ENCODE measurements at regions not wholly inside any gene's neighbourhood (a gene's known extent, or its start where the extent isn't known, plus 50 kb on each side); places are given as distances from the start of the nearest gene placed in this dataset.

GRCh38 chr6:9576521-9576920 is 838.4 kb downstream of the TFAP2A start:
- intact Hi-C loops (cut with micrococcal nuclease) = no loop called here
- no peaks in the 10 kb centered on the region for H3K27me3 ChIP-seq (ENCODE audit: insufficient read depth, low read length)
- no peaks in the 10 kb centered on the region for H3K9me2 ChIP-seq (ENCODE audit: insufficient read depth)
- no peaks in the 10 kb centered on the region for H3K79me2 ChIP-seq (ENCODE audit: insufficient read depth, low read length)
- H3K9me3 ChIP-seq (ENCODE audit: control insufficient read depth in 1 of 2, insufficient read depth in 1 of 2, low read depth in 1 of 2, low read length in 2 of 2) = no peaks in the 10 kb centered on the region
- TF ChIP-seq JUND (IDR thresholded peaks at IDR 0.05) (no peak), ELF1 (IDR thresholded peaks at IDR 0.05; ENCODE audit: borderline replicate concordance, low read depth) (no peak), TCF7L2 (IDR thresholded peaks at IDR 0.05; ENCODE audit: borderline replicate concordance, extremely low read depth, insufficient read depth, insufficient read length) (no peak), MAX (IDR thresholded peaks at IDR 0.05) (no peak), ZFX (IDR thresholded peaks at IDR 0.05) (no peak), EGR1 (IDR thresholded peaks at IDR 0.05; ENCODE audit: low read depth) (no peak), SRF (IDR thresholded peaks at IDR 0.05; ENCODE audit: low read depth) (no peak), YY1 (IDR thresholded peaks at IDR 0.05; ENCODE audit: extremely low read depth, insufficient replicate concordance, low read depth, low read length) (no peak), POLR2AphosphoS5 (IDR thresholded peaks at IDR 0.05; ENCODE audit: low read depth, low read length) (no peak), CEBPB (IDR thresholded peaks at IDR 0.05; ENCODE audit: low read depth) (no peak), CBX3 (IDR thresholded peaks at IDR 0.05; ENCODE audit: low read depth) (no peak), SP1 (IDR thresholded peaks at IDR 0.05; ENCODE audit: low read depth) (no peak), FOSL1 (IDR thresholded peaks at IDR 0.05; ENCODE audit: low read depth) (no peak), REST (IDR thresholded peaks at IDR 0.05; ENCODE audit: low read depth) (no peak), RAD21 (IDR thresholded peaks at IDR 0.05; ENCODE audit: low read depth) (no peak), ZBTB33 (IDR thresholded peaks at IDR 0.05; ENCODE audit: extremely low read depth, insufficient replicate concordance, low read length) (no peak), POLR2A (IDR thresholded peaks at IDR 0.05; ENCODE audit: borderline replicate concordance, extremely low read depth, insufficient read depth, insufficient read length) (no peak), ZNF274 (IDR thresholded peaks at IDR 0.05; ENCODE audit: low read depth, low read length) (no peak), EZH2 (IDR thresholded peaks at IDR 0.05) (no peak), ATF3 (IDR thresholded peaks at IDR 0.05) (no peak)
- H3K4me2 ChIP-seq (ENCODE audit: low read length) = no peak overlapping the region
- no TSS peak for BruUV-seq (replicated peaks)
- DNase-seq (ENCODE audit: low read depth, low spot score) (no peak), ATAC-seq (no peak)
- no peak overlapping the region for H2AFZ ChIP-seq (ENCODE audit: low read depth, low read length, poor library complexity, severe bottlenecking)
- H3K4me3 ChIP-seq (replicated peaks in 1 of 2; ENCODE audit: low read depth in 1 of 2, low read length in 2 of 2) = no peak overlapping the region
- ChIA-PET POLR2A (no interaction called here), RAD21 (ENCODE audit: low non-redundant PET in 1 of 2, low total read pairs in 2 of 2, uncharacterized antibody in 2 of 2, unreplicated experiment in 2 of 2) (no interaction called here), CTCF (no interaction called here)
- no peaks in the 10 kb centered on the region for H3K36me3 ChIP-seq (ENCODE audit: control insufficient read depth in 1 of 2, insufficient read depth in 2 of 2, low read length in 2 of 2)
- no peaks in the 10 kb centered on the region for H3K4me1 ChIP-seq (ENCODE audit: control insufficient read depth in 1 of 2, insufficient read depth in 2 of 2, low read length in 2 of 2)
- H4K20me1 ChIP-seq (ENCODE audit: insufficient read depth) = no peaks in the 10 kb centered on the region
- H3K27ac ChIP-seq (ENCODE audit: low read depth, low read length) = no peak overlapping the region
- H3K9ac ChIP-seq (ENCODE audit: low read length) = no peak overlapping the region
